HG03159 (cell line): ENCODE measurements at regions not wholly inside any gene's neighbourhood (a gene's known extent, or its start where the extent isn't known, plus 50 kb on each side); places are given as distances from the start of the nearest gene placed in this dataset.
"Not testable (repeated sequence)": the region's sequence is repeated elsewhere in the genome, so short reads cannot be mapped to it uniquely, and the experiment has no call there.

Source experiments
- ATAC-seq: cut with Tn5 transposase; IDR thresholded peaks from one replicate; pipeline ENCODE4 v1.9.1; 2021; ENCODE audit warnings: mild to moderate bottlenecking, moderate library complexity; ENCODE audit not compliant: unreplicated experiment

DNA sequence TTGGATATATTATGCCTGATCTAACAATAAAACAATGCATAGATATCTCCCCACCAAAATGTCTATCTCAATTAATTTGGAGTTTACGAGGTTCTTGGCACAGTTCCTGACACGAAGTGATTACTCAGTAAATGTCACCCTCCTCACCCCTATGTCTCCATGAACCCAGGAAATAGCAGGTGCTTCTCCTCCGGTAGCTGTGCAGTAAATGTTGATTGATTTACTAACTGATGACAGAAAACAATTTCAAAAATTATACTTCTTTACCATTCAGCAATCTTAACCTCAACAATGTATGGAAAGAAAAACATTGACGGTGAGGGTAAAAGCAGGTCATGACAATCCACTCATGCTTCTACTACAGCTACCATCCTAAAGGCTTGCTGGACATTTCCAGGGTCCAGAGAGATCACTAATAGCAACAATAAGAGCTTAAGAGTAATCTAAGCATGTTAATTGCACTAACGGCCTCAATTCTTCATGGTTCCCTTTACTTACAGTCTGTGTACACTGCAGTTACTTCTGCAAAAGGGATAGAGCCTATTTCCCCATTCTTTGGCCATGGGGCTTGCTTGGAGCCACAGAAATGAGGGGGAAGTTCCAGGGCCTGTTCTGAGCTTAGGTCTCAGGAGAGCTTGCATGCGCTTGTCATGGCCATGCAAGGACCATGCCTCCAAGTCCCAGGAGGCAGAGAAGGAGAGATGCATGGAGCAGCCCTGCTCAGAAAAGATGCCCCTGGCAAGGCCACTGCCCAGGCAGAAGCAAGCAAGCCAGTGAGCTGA lies 222.6 kb downstream of the ATP6V0E2 start:
- ATAC-seq: not testable (repeated sequence)

GRCh38 chr7:150098592-150098991 lies 224.6 kb upstream of the LRRC61 start:
- not testable (repeated sequence) for ATAC-seq

- not testable (repeated sequence) for ATAC-seq
Observed at GRCh38 chr7:150101282-150101681, 221.9 kb upstream of the LRRC61 start.

GRCh38 chr7:150107283-150107682 lies 215.9 kb upstream of the LRRC61 start:
- ATAC-seq: not testable (repeated sequence)

- ATAC-seq: not testable (repeated sequence)
Observed at GRCh38 chr7:150110375-150110820, 212.8 kb upstream of the LRRC61 start.

GRCh38 chr7:150110882-150111281 lies 212.3 kb upstream of the LRRC61 start:
- ATAC-seq: not testable (repeated sequence)

DNA sequence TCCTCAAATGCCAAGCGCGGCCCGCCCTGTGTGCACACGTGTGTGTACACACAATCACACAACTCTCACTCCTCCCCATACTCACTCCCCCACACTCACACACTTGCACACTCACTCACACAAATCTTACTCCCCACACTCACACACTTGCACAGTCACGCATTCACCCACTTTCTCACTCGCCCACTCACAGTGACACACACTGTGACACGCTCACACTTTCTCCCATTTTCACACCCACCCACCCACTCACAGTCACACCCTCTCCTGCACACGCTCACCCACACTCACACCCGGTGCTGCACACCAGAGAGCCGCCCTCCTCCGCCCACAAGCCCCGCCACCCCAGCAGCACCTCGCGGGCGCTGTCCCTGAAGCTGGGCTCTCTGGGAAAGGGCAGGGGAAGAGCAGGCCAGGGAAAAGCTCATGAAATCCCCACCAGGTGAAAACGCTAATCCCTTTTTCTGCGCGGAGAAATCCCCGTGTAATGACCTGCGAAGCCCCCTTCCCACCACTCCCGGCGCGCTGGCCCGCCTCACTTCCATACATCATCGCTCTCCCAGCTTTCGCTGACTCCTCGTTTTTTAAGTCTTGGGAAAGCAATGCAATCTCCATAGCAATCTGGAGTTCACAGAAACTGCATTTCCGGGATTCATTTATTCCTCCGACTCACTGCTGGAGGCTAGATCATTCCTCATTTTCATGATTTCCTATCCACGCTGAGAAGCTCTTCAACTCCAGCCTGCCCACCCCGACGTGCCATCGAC lies 211.6 kb upstream of the LRRC61 start:
- ATAC-seq: not testable (repeated sequence)

DNA sequence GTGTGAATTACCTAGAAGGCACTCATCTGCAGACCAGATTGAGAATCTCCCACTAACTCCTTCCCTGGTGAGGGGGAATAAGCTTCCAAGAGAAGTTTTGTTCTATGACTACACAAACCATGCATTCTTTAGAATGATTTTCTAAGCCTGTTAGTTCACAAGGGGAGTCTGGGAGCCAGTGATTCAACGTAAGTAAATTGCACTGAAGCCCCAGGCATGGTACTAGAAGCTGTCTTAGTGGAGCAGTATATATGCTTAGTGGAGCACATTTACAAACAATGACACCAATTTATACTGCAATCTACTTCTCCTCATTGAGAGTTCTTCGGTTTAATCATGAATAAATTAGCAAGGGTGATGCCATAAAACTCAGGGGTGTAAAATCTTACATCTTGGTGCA lies 209.9 kb upstream of the LRRC61 start:
- ATAC-seq: not testable (repeated sequence)

DNA sequence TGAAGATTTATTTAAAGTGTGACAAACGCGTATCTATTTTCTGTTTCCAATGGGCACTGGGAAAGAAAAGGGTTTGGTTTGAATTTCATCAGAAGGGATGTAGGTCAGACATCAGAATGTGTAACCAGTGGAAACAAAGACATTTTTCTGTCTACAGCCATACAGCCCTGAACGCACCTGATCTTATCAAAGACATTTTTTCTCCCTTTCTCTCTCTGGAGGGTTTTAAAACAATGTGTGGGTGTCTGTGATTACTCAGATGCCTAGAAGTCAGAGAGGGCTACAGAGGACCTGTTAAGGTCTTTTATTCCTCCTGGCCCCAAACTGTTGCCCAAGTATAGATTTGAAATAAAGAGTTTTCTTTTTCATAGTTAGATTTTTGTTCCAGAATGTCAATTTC lies 208.6 kb upstream of the LRRC61 start:
- not testable (repeated sequence) for ATAC-seq

DNA sequence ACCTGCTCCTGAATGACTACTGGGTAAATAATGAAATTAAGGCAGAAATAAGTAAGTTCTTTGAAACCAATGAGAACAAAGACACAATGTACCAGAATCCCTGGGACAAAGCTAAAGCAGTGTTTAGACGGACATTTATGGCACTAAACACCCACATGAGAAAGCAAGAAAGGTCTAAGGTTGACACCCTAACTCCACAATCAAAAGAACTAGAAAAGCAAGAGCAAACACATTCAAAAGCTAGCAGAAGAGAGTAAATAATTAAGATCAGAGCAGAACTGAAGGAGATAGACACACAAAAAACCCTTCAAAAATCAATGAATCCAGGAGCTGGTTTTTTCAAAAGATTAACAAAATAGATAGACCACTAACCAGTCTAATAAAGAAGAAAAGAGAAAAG lies 203.2 kb upstream of the LRRC61 start:
- ATAC-seq: not testable (repeated sequence)

GRCh38 chr7:150125831-150126230 lies 197.3 kb upstream of the LRRC61 start:
- not testable (repeated sequence) for ATAC-seq

- ATAC-seq: not testable (repeated sequence)
Observed at GRCh38 chr7:150134451-150134850, 188.7 kb upstream of the LRRC61 start.

DNA sequence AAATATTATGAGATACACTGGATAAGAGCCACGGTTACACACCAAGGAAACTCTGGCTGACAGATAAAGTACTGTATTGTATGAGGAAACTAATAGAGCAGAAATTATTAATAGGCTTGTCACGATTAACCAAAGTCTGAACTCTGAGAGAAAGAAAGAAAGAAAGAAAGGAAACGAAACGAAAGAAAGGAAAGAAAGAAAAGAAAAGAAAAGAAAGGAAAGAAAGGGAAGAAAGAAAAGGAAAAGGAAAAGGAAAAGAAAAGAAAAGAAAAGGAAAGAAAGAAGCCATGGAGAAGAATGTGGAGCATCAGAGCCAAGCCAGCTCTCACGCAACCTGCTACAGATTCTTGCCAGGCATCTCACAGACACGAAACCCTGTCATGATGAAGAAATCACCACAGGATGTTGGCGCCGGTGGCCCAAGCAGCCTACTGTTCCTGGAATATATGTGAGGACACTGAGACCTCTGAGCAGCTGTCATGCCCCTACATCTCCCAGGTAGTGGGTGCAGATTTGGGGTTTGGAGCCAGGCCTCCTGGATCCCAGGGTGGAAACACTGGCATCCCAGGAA lies 187.4 kb upstream of the LRRC61 start:
- not testable (repeated sequence) for ATAC-seq

DNA sequence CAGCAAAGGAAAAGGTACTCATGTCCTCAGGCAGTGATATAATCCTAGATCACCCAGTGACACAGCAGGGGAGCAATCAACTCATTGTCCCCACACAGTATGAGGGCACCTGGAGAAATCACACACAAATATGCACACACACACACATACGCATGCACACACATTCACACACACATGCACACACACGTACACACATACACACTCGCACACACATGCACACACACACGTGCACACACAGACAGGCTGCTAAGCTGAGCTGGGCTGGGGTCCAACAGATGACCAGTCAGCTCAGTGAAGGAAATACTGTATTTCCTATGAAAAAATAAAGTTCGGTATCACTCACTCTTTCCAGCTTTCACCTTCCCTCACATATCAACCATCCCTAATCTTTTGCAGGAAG lies 183.3 kb upstream of the LRRC61 start:
- not testable (repeated sequence) for ATAC-seq

- not testable (repeated sequence) for ATAC-seq
Observed at GRCh38 chr7:150141525-150142345, 181.4 kb upstream of the LRRC61 start.

DNA sequence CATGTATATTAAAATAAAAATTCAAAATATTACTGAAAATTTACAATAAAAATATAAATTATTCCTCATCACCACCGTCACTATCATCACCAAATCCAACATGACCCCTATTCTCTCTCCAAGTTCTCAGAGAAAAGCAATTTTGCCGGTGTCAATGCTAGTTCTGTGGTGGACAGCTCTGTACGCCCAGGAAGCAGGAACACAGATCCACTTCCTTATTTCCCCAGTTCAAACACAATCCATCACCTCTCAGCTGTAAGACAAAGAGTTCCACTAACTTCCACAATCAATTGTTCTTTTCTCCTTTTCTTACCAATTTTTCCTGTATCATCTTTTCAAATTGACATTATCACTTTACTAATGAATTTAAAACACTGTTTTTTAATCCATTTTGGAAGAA lies 177.0 kb upstream of the LRRC61 start:
- ATAC-seq: not testable (repeated sequence)

- not testable (repeated sequence) for ATAC-seq
Observed at GRCh38 chr7:150147524-150147923, 175.6 kb upstream of the LRRC61 start.

DNA sequence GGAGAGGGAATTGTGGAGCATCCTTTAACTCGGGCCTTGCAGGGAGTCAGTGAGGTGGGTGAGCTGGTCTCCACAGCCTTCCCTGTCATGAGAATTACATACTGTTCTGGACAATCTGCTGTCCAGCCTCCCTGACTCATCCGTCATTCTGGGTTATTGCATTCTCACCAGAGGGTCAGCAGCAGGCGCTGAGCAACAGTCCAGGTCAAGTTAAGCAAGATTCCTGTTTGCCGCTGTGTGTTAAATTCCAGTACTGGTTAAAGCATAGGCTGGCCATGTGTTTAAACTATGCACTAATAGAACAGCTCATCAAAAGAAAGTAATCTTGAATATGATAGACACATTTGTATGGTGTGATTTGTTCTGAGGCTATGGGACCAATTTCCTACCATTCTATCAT lies 167.1 kb upstream of the LRRC61 start:
- not testable (repeated sequence) for ATAC-seq

DNA sequence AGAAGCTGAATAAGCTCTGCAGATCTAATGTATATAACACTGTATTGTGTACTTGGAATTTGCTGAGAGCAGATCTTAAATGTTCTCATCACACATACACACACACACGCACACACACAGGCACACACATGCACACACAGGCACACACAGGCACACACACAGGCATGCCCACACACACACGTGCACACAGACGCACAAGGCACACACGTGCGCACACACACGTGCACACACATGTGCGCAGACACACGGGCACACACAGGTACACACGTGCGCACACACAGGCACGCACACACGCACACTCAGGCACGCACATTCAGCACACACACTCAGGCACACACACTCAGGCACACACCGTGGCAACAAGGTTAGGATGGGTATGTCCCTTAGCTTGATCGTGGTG lies 164.5 kb upstream of the LRRC61 start:
- ATAC-seq: not testable (repeated sequence)

DNA sequence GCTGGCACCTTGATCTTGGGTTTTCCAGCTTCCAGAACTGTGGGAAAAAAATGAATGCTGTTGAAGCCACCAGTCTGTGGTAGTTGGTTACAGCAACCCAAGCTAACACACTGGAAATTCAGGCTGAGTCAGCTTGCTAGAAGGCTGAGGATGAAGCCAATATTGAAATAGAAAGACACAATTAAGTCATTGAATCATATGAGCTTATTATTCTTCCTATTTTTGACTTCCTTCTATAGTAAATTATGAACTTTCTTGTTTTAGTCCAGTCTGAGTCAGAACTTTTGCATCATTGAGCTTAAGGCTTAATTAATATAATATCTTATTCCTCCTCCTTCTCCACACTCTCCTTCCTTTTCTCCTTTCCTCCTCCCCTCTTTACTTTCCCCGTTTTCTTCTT lies 153.6 kb upstream of the LRRC61 start:
- not testable (repeated sequence) for ATAC-seq
